H9 (cell line): ENCODE measurements at regions not wholly inside any gene's neighbourhood (a gene's known extent, or its start where the extent isn't known, plus 50 kb on each side); places are given as distances from the start of the nearest gene placed in this dataset.

ENCODE experiments used
- DNase-seq: peaks from one replicate; pipeline ENCODE4 v3.0.0-alpha.2; 2017
- H2AFZ ChIP-seq: one replicate; pipeline ENCODE4 v1.6.1; 2013; ENCODE audit warnings: mild to moderate bottlenecking, low read length, control low read depth, moderate library complexity
- H2AK5ac ChIP-seq: 2 replicates; pipeline ENCODE4 v1.6.1; 2013; ENCODE audit warnings: low read length, control low read depth, mixed read lengths; ENCODE audit not compliant: insufficient read length
- H2BK120ac ChIP-seq: one replicate; pipeline ENCODE4 v1.6.1; 2013; ENCODE audit warnings: low read depth, mild to moderate bottlenecking, low read length, control low read depth, inconsistent platforms; ENCODE audit not compliant: poor library complexity, severe bottlenecking
- H2BK12ac ChIP-seq: 2 replicates; pipeline ENCODE4 v1.6.1; 2013; ENCODE audit warnings: low read length, control low read depth, mixed read lengths, low read depth; ENCODE audit not compliant: insufficient read length
- H2BK15ac ChIP-seq: 2 replicates; pipeline ENCODE4 v1.6.1; 2013; ENCODE audit warnings: low read depth, low read length, control low read depth
- H2BK20ac ChIP-seq: one replicate; pipeline ENCODE4 v1.6.1; 2013; ENCODE audit warnings: low read depth, mild to moderate bottlenecking, low read length, control low read depth, inconsistent platforms; ENCODE audit not compliant: poor library complexity, severe bottlenecking
- H2BK5ac ChIP-seq: 2 replicates; pipeline ENCODE4 v1.6.1; 2013; ENCODE audit warnings: low read length, control low read depth, mixed read lengths; ENCODE audit not compliant: insufficient read length
- H3K14ac ChIP-seq: 2 replicates; pipeline ENCODE4 v1.6.1; 2013; ENCODE audit warnings: low read length, control low read depth; ENCODE audit not compliant: insufficient read depth
- H3K18ac ChIP-seq: 2 replicates; pipeline ENCODE4 v1.6.1; 2013; ENCODE audit warnings: low read depth, mild to moderate bottlenecking, mixed read lengths, low read length, control low read depth; ENCODE audit not compliant: insufficient read length
- H3K23ac ChIP-seq: 2 replicates; pipeline ENCODE4 v1.6.1; 2013; ENCODE audit warnings: low read length, control low read depth, mixed read lengths, low read depth; ENCODE audit not compliant: insufficient read length
- H3K23me2 ChIP-seq: 2 replicates; pipeline ENCODE4 v1.6.1; 2013; ENCODE audit warnings: low read depth, mild to moderate bottlenecking, mixed read lengths, low read length, control low read depth; ENCODE audit not compliant: insufficient read length, poor library complexity, severe bottlenecking
- H3K27ac ChIP-seq: 2 replicates; pipeline ENCODE4 v1.5.1; 2013; ENCODE audit warnings: low read length, control low read depth, mixed read lengths, low read depth; ENCODE audit not compliant: insufficient read length
- H3K27me3 ChIP-seq: 2 replicates; pipeline ENCODE4 v1.6.1; 2013; ENCODE audit warnings: low read length, control low read depth, inconsistent platforms; ENCODE audit not compliant: insufficient read depth
- H3K4ac ChIP-seq: 2 replicates; pipeline ENCODE4 v1.6.1; 2013; ENCODE audit warnings: low read depth, mild to moderate bottlenecking, control low read depth, inconsistent platforms, low read length, moderate library complexity
- H3K4me1 ChIP-seq: 2 replicates; pipeline ENCODE4 v1.6.1; 2013; ENCODE audit warnings: low read length, control low read depth, inconsistent platforms; ENCODE audit not compliant: insufficient read depth
- H3K4me2 ChIP-seq: 2 replicates; pipeline ENCODE4 v1.6.1; 2013; ENCODE audit warnings: low read length, control low read depth, mixed read lengths; ENCODE audit not compliant: insufficient read length, insufficient read depth
- H3K56ac ChIP-seq: 2 replicates; pipeline ENCODE4 v1.6.1; 2013; ENCODE audit warnings: low read depth, mild to moderate bottlenecking, mixed read lengths, low read length, control low read depth; ENCODE audit not compliant: insufficient read length
- H3K79me1 ChIP-seq: 2 replicates; pipeline ENCODE4 v1.6.1; 2013; ENCODE audit warnings: low read depth, mild to moderate bottlenecking, moderate library complexity, low read length, control low read depth, inconsistent platforms; ENCODE audit not compliant: insufficient read depth, poor library complexity, severe bottlenecking
- H3K79me2 ChIP-seq: 2 replicates; pipeline ENCODE4 v1.6.1; 2013; ENCODE audit warnings: low read length, control low read depth, inconsistent platforms; ENCODE audit not compliant: insufficient read depth
- H3K9ac ChIP-seq: 2 replicates; pipeline ENCODE4 v1.6.1; 2013; ENCODE audit warnings: low read length, control low read depth, mixed read lengths; ENCODE audit not compliant: insufficient read length; ENCODE audit errors: extremely low read depth
- H3K9me3 ChIP-seq: one replicate; pipeline ENCODE4 v1.6.1; 2013; ENCODE audit warnings: low read depth, low read length, inconsistent platforms; ENCODE audit not compliant: control insufficient read depth
- H3T11ph ChIP-seq: one replicate; pipeline ENCODE4 v1.6.1; 2013; ENCODE audit warnings: mild to moderate bottlenecking, low read length, control low read depth, inconsistent platforms
- H4K20me1 ChIP-seq: one replicate; pipeline ENCODE4 v1.6.1; 2013; ENCODE audit not compliant: control insufficient read depth, insufficient read length, insufficient read depth
- H4K5ac ChIP-seq: 2 replicates; pipeline ENCODE4 v1.6.1; 2013; ENCODE audit warnings: low read depth, mild to moderate bottlenecking, mixed read lengths, low read length, control low read depth; ENCODE audit not compliant: insufficient read length
- H4K8ac ChIP-seq: replicated peaks from 2 replicates; pipeline ENCODE4 v1.6.1; 2013; ENCODE audit warnings: low read length, control low read depth, mixed read lengths, low read depth; ENCODE audit not compliant: insufficient read length
- H4K91ac ChIP-seq: 2 replicates; pipeline ENCODE4 v1.6.1; 2013; ENCODE audit warnings: low read depth, mild to moderate bottlenecking, moderate library complexity, mixed read lengths, low read length, control low read depth; ENCODE audit not compliant: insufficient read length
- H3K27ac Mint-ChIP-seq, 3 experiments: 2 replicates in 2 of 3; 3 replicates in 1 of 3; pipeline ENCODE4 v1.8.0; 2020 to 2021; ENCODE audit warnings: mixed read lengths in 3 of 3, mild to moderate bottlenecking in 1 of 3, moderate library complexity in 1 of 3
- H3K27me3 Mint-ChIP-seq: 2 replicates; pipeline ENCODE4 v1.8.0; 2021; ENCODE audit warnings: low read depth, mild to moderate bottlenecking, moderate library complexity, mixed read lengths
- H3K36me3 Mint-ChIP-seq, 3 experiments: 2 replicates in 2 of 3; 3 replicates in 1 of 3; pipeline ENCODE4 v1.8.0; 2020 to 2021; ENCODE audit warnings: low read depth in 3 of 3, mixed read lengths in 3 of 3; ENCODE audit not compliant: insufficient read depth in 1 of 3
- H3K4me1 Mint-ChIP-seq, 2 experiments: 2 replicates each; pipeline ENCODE4 v1.8.0; 2020; ENCODE audit warnings: mixed read lengths in 2 of 2
- H3K4me3 Mint-ChIP-seq, 2 experiments: 2 replicates in 1 of 2; 3 replicates in 1 of 2; pipeline ENCODE4 v1.8.0; 2020 to 2021; ENCODE audit warnings: mild to moderate bottlenecking in 2 of 2, mixed read lengths in 2 of 2, moderate library complexity in 1 of 2
- H3K9me3 Mint-ChIP-seq, 2 experiments: 2 replicates in 1 of 2; 3 replicates in 1 of 2; pipeline ENCODE4 v1.8.0; 2020; ENCODE audit warnings: mild to moderate bottlenecking in 2 of 2, mixed read lengths in 2 of 2, moderate library complexity in 1 of 2
- WGBS: extraction: QIAGEN DNeasy Blood & Tissue Kit; methylation state at CpG from one replicate; pipeline ENCODE4 v1.1.7; 2013; ENCODE audit warnings: missing lambda C conversion rate, low lambda C conversion rate, mixed read lengths; ENCODE audit not compliant: insufficient read length; ENCODE audit errors: extremely low coverage; 5-methylcytosine and 5-hydroxymethylcytosine counted together
- TF ChIP-seq, protein P1 (sequence below): fragments of 200-600 bp; sonication (generic); conservative IDR thresholded peaks from 3 replicates; pipeline ENCODE4 v1.8.0; 2021; ENCODE audit warnings: antibody characterized with exemption, mild to moderate bottlenecking

DNA sequence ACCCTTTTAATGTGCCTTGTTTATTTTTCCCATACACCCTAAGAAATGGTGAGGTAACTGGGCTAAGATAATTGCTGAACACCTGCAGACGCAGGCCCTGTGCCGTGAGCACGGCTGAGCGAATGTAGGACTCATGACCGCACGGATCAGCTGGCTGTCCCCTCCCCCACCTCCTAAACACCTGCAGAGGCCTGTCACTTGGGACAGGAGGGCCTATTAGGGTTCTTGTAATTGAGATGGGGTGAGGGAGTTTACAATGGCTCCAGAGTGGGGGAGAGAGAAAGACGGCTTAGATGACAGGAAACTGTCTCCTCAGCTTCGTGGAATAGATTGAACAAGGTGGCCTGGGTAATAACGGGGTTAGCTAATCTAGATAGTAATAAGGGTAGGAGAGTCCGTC lies 291.7 kb upstream of the HABP2 start:
- WGBS, result no CpG with 5 or more reads among the region's 10 CpGs
- no peak overlapping the region for H3K56ac ChIP-seq
- Mint-ChIP-seq H3K27me3 (peaks cover 11% of the 10 kb centered on the region), H3K36me3 (no peaks in the 10 kb centered on the region; a peak in 1 of 7 replicates), H3K4me3 (no peak overlapping the region), H3K9me3 (no peaks in the 10 kb centered on the region), H3K4me1 (peaks cover 28 to 46% of the 10 kb centered on the region in 2 experiments), H3K27ac (no peak overlapping the region)
- no peak overlapping the region for H4K8ac ChIP-seq
- no peak overlapping the region for H4K5ac ChIP-seq
- H3K9me3 ChIP-seq, result no peaks in the 10 kb centered on the region
- no peak overlapping the region for H2BK12ac ChIP-seq
- H3K18ac ChIP-seq, result no peak overlapping the region
- no peak overlapping the region for H3K23ac ChIP-seq
- H3K27ac ChIP-seq, result no peak overlapping the region
- no peaks in the 10 kb centered on the region for H3K79me2 ChIP-seq
- no peak overlapping the region for H2BK120ac ChIP-seq
- H2AFZ ChIP-seq, result no peak overlapping the region
- TF ChIP-seq, protein P1, sequence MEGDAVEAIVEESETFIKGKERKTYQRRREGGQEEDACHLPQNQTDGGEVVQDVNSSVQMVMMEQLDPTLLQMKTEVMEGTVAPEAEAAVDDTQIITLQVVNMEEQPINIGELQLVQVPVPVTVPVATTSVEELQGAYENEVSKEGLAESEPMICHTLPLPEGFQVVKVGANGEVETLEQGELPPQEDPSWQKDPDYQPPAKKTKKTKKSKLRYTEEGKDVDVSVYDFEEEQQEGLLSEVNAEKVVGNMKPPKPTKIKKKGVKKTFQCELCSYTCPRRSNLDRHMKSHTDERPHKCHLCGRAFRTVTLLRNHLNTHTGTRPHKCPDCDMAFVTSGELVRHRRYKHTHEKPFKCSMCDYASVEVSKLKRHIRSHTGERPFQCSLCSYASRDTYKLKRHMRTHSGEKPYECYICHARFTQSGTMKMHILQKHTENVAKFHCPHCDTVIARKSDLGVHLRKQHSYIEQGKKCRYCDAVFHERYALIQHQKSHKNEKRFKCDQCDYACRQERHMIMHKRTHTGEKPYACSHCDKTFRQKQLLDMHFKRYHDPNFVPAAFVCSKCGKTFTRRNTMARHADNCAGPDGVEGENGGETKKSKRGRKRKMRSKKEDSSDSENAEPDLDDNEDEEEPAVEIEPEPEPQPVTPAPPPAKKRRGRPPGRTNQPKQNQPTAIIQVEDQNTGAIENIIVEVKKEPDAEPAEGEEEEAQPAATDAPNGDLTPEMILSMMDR, result no peak
- H4K91ac ChIP-seq, result no peak overlapping the region
- no peak for DNase-seq
- H3K79me1 ChIP-seq, result no peaks in the 10 kb centered on the region
- H3K4me1 ChIP-seq, result no peaks in the 10 kb centered on the region; the same call in 1 of the 2 replicates
- no peak overlapping the region for H2AK5ac ChIP-seq
- H3K4ac ChIP-seq, result no peak overlapping the region
- no peak overlapping the region for H2BK15ac ChIP-seq
- H3K14ac ChIP-seq, result no peak overlapping the region
- H3K27me3 ChIP-seq, result no peaks in the 10 kb centered on the region
- no peak overlapping the region for H3K4me2 ChIP-seq
- H4K20me1 ChIP-seq, result no peaks in the 10 kb centered on the region
- H3T11ph ChIP-seq, result no peak overlapping the region
- H3K9ac ChIP-seq, result no peak overlapping the region
- no peaks in the 10 kb centered on the region for H3K23me2 ChIP-seq
- H2BK5ac ChIP-seq, result no peak overlapping the region
- H2BK20ac ChIP-seq, result no peak overlapping the region
